Neural progenitor cell (in vitro differentiated cells): ENCODE measurements at regions not wholly inside any gene's neighbourhood (a gene's known extent, or its start where the extent isn't known, plus 50 kb on each side); places are given as distances from the start of the nearest gene placed in this dataset.
"Not testable (repeated sequence)": the region's sequence is repeated elsewhere in the genome, so short reads cannot be mapped to it uniquely, and the experiment has no call there.

Experiments used
- EZH2 ChIP-seq: fragments of 200-600 bp; sonication (generic); IDR thresholded peaks from 2 replicates; pipeline ENCODE4 v1.6.1; 2017; ENCODE audit warnings: antibody characterized with exemption, mild to moderate bottlenecking, moderate library complexity
- EZH2phosphoT487 ChIP-seq: fragments of 200-600 bp; sonication (generic); IDR thresholded peaks from 2 replicates; pipeline ENCODE4 v1.6.1; 2017; ENCODE audit warnings: antibody characterized with exemption
- TF ChIP-seq, protein P1 (sequence below): fragments of 200-600 bp; sonication (generic); IDR thresholded peaks from 2 replicates; pipeline ENCODE4 v1.5.1; 2017; ENCODE audit warnings: antibody characterized with exemption, mild to moderate bottlenecking

DNA sequence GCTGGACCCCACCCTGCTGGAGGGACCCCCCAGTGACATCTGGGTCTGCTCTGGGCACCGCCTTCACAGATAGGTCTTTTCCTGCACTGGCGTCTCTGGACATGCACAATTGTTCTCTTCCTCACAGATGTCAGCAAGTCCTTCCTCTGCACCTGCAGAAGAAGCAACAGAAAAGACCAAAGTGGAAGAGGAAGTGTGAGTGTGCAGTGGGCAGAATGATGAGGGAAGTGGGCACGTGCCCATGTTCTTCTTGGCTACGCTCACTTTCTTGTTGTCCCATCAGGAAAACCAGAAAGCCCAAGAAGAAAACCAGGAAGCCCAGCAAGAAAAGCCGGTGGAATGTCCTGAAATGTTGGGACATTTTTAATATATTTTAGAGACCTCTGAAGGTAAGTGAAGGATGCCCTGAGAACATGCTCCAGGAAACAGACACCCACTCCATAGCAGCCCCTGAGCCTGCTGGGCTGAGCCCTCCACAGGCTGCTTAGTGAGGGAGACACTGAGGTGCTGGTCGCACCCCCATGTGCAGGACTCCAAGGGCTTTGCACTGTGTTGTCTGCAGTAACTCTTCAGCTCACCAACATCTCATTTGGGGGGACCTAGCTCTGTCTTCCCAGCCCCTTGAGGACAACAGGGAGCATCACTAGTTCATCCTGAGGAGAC, 124.4 kb upstream of the SIMC1 start:
- TF ChIP-seq, protein P1, sequence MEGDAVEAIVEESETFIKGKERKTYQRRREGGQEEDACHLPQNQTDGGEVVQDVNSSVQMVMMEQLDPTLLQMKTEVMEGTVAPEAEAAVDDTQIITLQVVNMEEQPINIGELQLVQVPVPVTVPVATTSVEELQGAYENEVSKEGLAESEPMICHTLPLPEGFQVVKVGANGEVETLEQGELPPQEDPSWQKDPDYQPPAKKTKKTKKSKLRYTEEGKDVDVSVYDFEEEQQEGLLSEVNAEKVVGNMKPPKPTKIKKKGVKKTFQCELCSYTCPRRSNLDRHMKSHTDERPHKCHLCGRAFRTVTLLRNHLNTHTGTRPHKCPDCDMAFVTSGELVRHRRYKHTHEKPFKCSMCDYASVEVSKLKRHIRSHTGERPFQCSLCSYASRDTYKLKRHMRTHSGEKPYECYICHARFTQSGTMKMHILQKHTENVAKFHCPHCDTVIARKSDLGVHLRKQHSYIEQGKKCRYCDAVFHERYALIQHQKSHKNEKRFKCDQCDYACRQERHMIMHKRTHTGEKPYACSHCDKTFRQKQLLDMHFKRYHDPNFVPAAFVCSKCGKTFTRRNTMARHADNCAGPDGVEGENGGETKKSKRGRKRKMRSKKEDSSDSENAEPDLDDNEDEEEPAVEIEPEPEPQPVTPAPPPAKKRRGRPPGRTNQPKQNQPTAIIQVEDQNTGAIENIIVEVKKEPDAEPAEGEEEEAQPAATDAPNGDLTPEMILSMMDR, result not testable (repeated sequence)
- not testable (repeated sequence) for TF ChIP-seq EZH2, EZH2phosphoT487
